Stomach smooth muscle (tissue), 2 donors: ENCODE measurements at regions not wholly inside any gene's neighbourhood (a gene's known extent, or its start where the extent isn't known, plus 50 kb on each side); places are given as distances from the start of the nearest gene placed in this dataset.
"Not testable (repeated sequence)": the region's sequence is repeated elsewhere in the genome, so short reads cannot be mapped to it uniquely, and the experiment has no call there.

Experiments
- H3K27ac ChIP-seq: one replicate; pipeline ENCODE4 v1.7.0; 2013; ENCODE audit warnings: mild to moderate bottlenecking, low read length, inconsistent platforms
- H3K27me3 ChIP-seq, 2 donors: one replicate each; pipeline ENCODE4 v1.7.0; 2013; ENCODE audit warnings: low read length in 2 of 2; ENCODE audit not compliant: insufficient read depth in 2 of 2, control insufficient read depth in 1 of 2
- H3K36me3 ChIP-seq, 2 donors: one replicate each; pipeline ENCODE4 v1.7.0; 2013; ENCODE audit warnings: low read length in 2 of 2; ENCODE audit not compliant: control insufficient read depth in 2 of 2, insufficient read depth in 2 of 2
- H3K4me1 ChIP-seq: one replicate; pipeline ENCODE4 v1.7.0; 2013; ENCODE audit warnings: low read length; ENCODE audit not compliant: control insufficient read depth, insufficient read depth
- H3K4me3 ChIP-seq, 2 donors: one replicate each; pipeline ENCODE4 v1.7.0; 2013; ENCODE audit warnings: low read length in 2 of 2
- H3K9ac ChIP-seq, 2 donors: one replicate each; pipeline ENCODE4 v1.7.0; 2013; ENCODE audit warnings: low read length in 2 of 2, mild to moderate bottlenecking in 1 of 2
- H3K9me3 ChIP-seq, 2 donors: one replicate each; pipeline ENCODE4 v1.7.0; 2013; ENCODE audit warnings: low read length in 2 of 2; ENCODE audit not compliant: control insufficient read depth in 2 of 2
- donor health status: healthy.
- donor health status: Pancreatic carcinoma.

- Histone ChIP-seq H3K27me3 (no peaks in the 10 kb centered on the region), H3K4me1 (no peaks in the 10 kb centered on the region), H3K27ac (no peak overlapping the region), H3K9me3 (no peaks in the 10 kb centered on the region), H3K36me3 (no peaks in the 10 kb centered on the region), H3K4me3 (no peak overlapping the region), H3K9ac (no peak overlapping the region)
These were observed 78.8 kb downstream of the GADD45G start for GRCh38 chr9:89683626-89684025.

DNA sequence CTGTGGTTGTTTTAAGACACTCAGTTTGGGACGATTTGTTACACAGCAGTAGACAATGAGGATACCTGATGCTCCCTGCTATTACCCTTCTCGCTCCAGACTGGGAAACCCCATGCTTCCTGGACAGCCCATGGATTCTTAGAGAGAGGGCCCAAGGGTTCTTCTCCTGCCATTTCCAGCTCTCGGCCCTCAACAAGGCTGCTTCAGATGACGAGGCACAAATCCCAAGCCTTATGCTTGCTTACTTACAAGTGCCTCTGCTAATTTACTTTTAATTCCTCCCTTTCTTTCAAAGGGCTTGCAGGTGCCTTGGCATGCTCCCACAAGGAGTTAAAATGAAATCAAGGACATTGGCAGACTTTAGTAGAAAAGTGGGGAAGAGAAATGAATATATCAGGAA, 79.4 kb downstream of the GADD45G start:
- no peaks in the 10 kb centered on the region for H3K9me3 ChIP-seq
- H3K27me3 ChIP-seq = no peaks in the 10 kb centered on the region
- no peak overlapping the region for H3K4me3 ChIP-seq
- no peaks in the 10 kb centered on the region for H3K36me3 ChIP-seq
- H3K4me1 ChIP-seq = no peaks in the 10 kb centered on the region
- H3K27ac ChIP-seq = no peak overlapping the region
- H3K9ac ChIP-seq = no peak overlapping the region

GRCh38 chr9:89684912-89685636, 80.3 kb downstream of the GADD45G start:
- Histone ChIP-seq H3K9ac (no peak overlapping the region), H3K36me3 (no peaks in the 10 kb centered on the region), H3K4me3 (no peak overlapping the region), H3K4me1 (no peaks in the 10 kb centered on the region), H3K27ac (no peak overlapping the region), H3K27me3 (no peaks in the 10 kb centered on the region), H3K9me3 (no peaks in the 10 kb centered on the region)

GRCh38 chr9:89685698-89686097, 80.9 kb downstream of the GADD45G start:
- Histone ChIP-seq H3K27ac (no peak overlapping the region), H3K9ac (no peak overlapping the region), H3K4me3 (no peak overlapping the region), H3K27me3 (no peaks in the 10 kb centered on the region), H3K4me1 (no peaks in the 10 kb centered on the region), H3K9me3 (no peaks in the 10 kb centered on the region), H3K36me3 (no peaks in the 10 kb centered on the region)

DNA sequence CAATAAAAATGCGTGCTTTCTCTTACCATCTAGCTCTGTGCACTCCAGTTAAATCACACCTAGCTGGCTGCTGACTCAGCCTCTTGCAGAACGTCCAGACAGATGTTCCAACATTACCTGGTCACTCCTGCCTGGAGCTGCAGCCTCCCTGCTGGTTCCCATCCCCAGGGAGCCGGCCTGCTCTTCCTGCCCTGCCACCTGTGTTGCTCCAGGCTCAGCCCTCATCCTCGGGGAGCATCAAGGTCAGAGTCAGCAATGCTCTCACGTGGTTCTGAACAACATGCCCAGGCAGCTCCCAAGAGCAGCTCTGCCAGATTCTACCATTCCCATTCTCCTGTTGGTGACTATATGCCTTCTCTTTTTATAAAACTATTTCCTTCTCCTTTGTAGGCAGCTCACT, 81.3 kb downstream of the GADD45G start:
- Histone ChIP-seq H3K27ac (no peak overlapping the region), H3K4me3 (no peak overlapping the region), H3K36me3 (no peaks in the 10 kb centered on the region), H3K4me1 (no peaks in the 10 kb centered on the region), H3K9ac (no peak overlapping the region), H3K27me3 (no peaks in the 10 kb centered on the region), H3K9me3 (no peaks in the 10 kb centered on the region)

- H3K4me3 ChIP-seq = no peak overlapping the region
- H3K27me3 ChIP-seq = no peaks in the 10 kb centered on the region
- H3K27ac ChIP-seq = no peak overlapping the region
- H3K9me3 ChIP-seq = no peaks in the 10 kb centered on the region
- no peak overlapping the region for H3K9ac ChIP-seq
- no peaks in the 10 kb centered on the region for H3K36me3 ChIP-seq
- H3K4me1 ChIP-seq = no peaks in the 10 kb centered on the region
These were observed 81.8 kb downstream of the GADD45G start for GRCh38 chr9:89686621-89687020.

DNA sequence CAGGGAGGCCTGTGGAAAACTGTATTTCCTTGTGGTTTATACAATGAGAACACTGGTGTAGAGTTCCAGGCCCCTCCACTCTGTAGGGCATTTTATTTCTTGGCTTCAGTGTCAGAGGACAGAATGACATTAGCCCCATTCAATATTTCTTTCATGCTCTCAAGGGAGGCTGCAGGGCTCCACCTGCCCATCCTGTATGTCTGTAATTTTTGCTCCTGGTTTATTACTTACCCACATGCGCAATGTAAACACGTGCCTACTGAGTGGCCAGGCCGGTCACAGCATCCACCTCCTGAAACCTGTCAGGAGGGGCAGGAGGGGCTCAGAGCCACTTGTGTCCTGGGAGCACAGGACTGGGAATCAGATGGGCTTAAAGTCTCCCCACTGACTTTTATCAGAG, 82.4 kb downstream of the GADD45G start:
- Histone ChIP-seq H3K4me1 (no peaks in the 10 kb centered on the region), H3K27ac (no peak overlapping the region), H3K4me3 (no peak overlapping the region), H3K9me3 (no peaks in the 10 kb centered on the region), H3K36me3 (no peaks in the 10 kb centered on the region), H3K9ac (no peak overlapping the region), H3K27me3 (no peaks in the 10 kb centered on the region)

GRCh38 chr9:89687848-89688247, 83.0 kb downstream of the GADD45G start:
- no peaks in the 10 kb centered on the region for H3K4me1 ChIP-seq
- no peaks in the 10 kb centered on the region for H3K27me3 ChIP-seq
- H3K9ac ChIP-seq = no peak overlapping the region
- no peak overlapping the region for H3K27ac ChIP-seq
- no peaks in the 10 kb centered on the region for H3K36me3 ChIP-seq
- H3K9me3 ChIP-seq = no peaks in the 10 kb centered on the region
- H3K4me3 ChIP-seq = no peak overlapping the region

- not testable (repeated sequence) for H3K9me3 ChIP-seq, H3K9ac ChIP-seq, H3K4me1 ChIP-seq, H3K4me3 ChIP-seq, H3K36me3 ChIP-seq, H3K27me3 ChIP-seq, H3K27ac ChIP-seq
These were observed 84.5 kb downstream of the GADD45G start for GRCh38 chr9:89689321-89689720.

GRCh38 chr9:89690334-89690912, 85.6 kb downstream of the GADD45G start:
- no peak overlapping the region for H3K27ac ChIP-seq
- H3K36me3 ChIP-seq = no peaks in the 10 kb centered on the region
- H3K27me3 ChIP-seq = no peaks in the 10 kb centered on the region
- no peak overlapping the region for H3K9ac ChIP-seq
- H3K9me3 ChIP-seq = no peaks in the 10 kb centered on the region
- no peaks in the 10 kb centered on the region for H3K4me1 ChIP-seq
- H3K4me3 ChIP-seq = no peak overlapping the region

- Histone ChIP-seq H3K9me3 (no peaks in the 10 kb centered on the region), H3K9ac (no peak overlapping the region), H3K4me1 (no peaks in the 10 kb centered on the region), H3K27ac (no peak overlapping the region), H3K27me3 (no peaks in the 10 kb centered on the region), H3K4me3 (no peak overlapping the region), H3K36me3 (no peaks in the 10 kb centered on the region)
These were observed 90.7 kb downstream of the GADD45G start for GRCh38 chr9:89695441-89695891.
